NCI-H2196 treated with DMSO at 0.1 percent for 48 hours (cell line): ENCODE measurements at regions not wholly inside any gene's neighbourhood (a gene's known extent, or its start where the extent isn't known, plus 50 kb on each side); places are given as distances from the start of the nearest gene placed in this dataset.

ENCODE experiments used
- DNase-seq: peaks from one replicate; lab custom pipeline; 2025; ENCODE audit not compliant: unreplicated experiment; lab: John Stamatoyannopoulos, UW

GRCh38 chr1:37085393-37085792, 51.1 kb upstream of the GRIK3 start:
- DNase-seq = no peak

DNA sequence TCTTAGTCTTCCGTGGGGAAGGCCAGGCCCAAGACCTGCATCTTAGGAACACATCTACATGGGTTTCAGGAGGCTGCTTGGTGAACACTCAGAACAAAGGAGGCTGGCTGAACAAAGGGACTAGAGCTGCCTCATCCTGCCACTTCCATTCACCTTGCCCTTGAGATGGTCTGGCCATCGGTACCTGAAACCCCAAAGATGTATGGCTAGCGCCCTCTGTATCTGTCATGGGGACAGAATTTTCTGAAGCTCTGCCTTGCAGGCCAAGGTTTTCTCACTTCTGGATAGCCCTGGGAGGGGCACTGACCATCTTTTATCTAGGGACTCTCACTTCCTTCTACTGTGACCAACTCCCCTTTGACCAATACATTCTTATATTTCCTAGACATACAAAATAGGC, 55.4 kb upstream of the GRIK3 start:
- no peak for DNase-seq

- no peak for DNase-seq
Measured at GRCh38 chr1:37090671-37091070, 56.4 kb upstream of the GRIK3 start.

DNA sequence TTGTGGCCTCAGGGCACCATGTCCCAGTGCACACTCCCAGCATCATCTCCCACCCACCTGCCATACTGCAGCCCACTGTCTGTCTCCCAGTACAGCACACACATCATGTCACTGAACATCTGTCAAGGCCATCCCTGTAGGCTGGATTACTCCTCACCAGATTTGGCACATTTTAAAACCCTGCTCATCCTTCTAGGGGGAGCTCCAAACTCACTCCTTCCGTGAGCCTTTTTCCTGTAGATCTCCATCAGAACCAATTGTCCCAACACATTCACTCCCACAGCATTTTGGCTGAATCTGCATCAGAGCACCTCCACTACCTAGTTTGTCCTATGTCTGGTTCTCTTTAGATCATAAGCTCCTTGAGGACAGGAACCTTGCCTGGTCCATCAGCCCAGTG, 58.6 kb upstream of the GRIK3 start:
- no peak for DNase-seq

GRCh38 chr1:37094302-37094701, 60.0 kb upstream of the GRIK3 start:
- no peak for DNase-seq

DNA sequence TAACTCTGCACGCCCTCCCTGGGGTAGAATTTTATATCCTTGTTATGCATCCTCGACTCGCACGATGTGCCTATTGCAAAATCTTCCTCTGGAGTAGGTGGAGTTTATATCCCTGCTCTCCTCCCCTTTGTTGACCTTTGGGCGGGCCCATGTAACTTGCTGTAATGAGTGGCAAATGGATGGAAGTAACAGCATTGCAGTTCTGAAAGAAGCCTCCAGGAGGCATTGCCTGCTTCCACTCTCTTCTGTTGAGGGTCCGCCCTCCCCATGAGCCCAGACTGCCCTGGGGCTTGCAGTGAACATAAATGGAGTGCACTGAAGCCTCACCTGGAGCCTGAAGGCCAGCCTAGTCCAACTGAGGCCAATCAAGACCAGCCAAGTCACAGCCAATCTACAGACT, 62.2 kb upstream of the GRIK3 start:
- DNase-seq = no peak

GRCh38 chr1:37097731-37098130, 63.4 kb upstream of the GRIK3 start:
- no peak for DNase-seq

DNA sequence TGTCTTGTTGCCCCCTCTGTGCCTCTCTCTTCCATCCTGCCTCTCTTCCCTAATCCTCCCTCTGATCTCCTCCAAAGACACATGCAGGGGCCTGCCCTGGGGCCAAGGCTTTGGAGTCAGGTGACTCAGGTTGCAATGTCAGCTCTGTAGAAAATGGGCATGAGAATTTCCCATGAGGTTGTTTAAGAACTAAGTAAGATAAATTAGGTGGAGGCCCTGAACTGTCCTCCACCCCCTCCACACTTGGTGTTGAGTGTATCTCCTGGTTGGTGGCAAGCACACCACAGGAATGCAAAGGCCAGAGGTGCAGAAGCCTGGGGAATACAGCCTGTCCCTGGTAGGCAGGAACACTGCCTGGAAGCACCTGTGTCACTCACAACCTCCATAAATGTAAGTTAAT, 63.9 kb upstream of the GRIK3 start:
- DNase-seq = no peak

GRCh38 chr1:37100310-37100709, 66.0 kb upstream of the GRIK3 start:
- DNase-seq = no peak

DNA sequence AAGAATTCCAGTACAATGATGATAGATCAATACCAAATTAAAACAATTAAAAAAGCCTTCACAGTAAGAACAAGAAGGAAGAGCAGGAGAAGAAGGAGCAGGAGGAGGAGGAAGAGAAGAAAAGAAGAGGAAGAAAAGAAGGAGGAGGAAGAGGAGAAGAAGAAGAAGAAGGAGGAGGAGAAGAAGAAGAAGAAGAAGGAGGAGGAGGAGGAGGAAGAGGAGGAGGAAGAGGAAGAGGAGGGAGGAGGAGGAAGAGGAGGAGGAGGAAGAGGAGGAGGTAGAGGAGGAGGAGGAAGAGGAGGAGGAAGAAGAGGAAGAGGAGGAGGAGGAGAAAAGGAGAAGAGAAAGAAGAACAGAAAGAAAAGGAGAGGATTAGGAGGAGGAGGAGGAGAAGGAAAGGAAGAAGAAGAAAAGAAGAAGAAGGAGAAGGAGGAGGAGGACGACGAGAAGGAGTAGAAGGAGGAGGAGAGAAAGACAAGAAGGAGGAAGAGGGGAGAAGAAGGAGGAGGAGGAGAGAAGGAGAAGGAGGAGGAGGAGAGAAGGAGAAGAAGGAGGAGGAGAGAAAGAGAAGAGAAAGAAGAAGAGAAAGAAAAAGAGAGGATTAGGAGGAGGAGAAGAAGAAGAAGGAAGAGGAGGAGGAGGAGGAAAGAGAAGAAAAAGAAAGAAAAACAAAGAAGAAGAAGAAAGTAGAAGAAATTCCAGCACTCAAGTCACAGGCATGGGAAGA, 68.5 kb upstream of the GRIK3 start:
- no peak for DNase-seq

DNA sequence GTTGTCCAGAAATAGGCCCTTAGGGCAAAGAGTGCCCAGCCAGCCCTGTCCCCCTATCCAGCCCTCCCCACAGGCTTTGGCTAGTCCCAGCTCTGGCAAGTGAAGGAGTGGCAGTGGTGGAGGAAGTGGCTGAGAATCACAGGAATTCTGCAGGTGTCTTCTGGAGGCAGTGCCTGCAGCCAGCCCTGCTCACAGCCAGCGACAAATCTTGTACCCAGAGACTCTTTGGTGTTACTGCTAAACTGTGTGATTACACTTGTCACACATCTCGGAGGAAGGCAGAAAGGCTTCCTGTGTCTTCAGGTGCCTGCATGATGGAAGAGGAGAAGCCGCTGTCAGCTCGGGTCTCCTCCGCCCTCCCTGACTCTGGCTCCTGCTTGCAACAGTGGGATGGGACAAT, 71.6 kb upstream of the GRIK3 start:
- DNase-seq = no peak

DNA sequence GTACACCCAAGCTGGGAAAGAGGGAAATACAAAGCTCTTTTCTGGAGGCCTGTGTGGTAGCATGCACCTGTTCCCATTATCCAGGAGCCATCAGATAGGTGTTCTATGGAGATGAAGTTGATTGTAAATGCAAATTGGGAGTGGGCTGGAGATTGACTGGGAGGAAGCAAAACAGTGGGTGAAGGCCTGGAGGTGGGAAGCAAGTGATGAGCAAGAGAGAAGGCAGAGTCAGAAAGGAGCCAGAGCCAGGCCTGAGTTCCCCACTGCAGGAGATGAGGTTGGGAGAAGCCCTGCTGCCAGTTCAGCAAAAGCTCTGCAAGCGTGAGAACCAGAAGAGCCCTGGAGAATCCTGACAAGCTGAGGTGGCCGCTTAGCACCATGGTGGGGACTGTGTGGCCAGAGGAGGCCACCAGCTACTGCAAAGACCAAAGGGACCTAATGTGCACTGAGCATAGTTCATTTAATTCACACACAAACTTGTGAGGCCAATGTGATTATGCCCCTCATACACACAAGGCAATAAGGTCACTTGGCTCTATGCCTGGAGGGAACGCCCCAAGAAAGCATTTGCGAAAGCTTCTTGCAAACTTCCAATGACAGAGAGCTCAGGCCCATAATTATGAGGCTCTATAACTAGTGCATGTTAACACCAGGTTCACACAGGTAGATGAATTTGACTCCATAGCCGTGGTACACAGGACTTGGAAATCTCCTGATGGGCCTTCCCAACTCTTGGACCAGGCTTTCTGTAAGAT, 73.0 kb upstream of the GRIK3 start:
- DNase-seq = no peak

DNA sequence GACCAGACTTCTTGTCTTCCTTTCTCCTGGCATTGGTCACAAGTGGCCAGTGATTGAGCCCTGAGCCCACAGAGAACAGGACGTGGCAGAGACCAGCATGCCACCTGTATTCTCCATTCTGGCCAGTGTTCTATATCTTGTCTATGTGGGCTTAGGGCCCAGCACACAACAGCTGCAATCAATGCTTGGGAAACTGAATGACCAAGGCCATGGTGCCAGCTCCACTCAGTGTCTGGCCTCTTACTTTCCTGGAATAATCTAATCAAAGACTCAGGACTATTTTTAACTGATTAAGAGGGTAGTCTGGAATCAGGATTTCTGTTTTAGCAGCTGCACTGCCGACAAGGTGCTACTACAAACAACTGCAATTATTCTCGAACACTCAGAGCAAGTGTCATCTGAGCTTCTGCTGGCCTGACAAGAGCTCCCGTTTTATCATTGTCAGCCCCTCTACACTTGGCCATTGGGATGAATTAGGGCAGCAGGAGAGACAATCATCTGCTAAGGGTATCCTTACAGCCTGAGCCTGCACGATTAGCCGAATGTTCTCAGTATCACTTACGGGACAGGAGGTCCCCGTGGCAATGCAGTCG, 74.4 kb upstream of the GRIK3 start:
- DNase-seq = no peak

- no peak for DNase-seq
Measured at GRCh38 chr1:37112430-37112829, 78.1 kb upstream of the GRIK3 start.

GRCh38 chr1:37113285-37113997, 79.1 kb upstream of the GRIK3 start:
- DNase-seq = no peak

- DNase-seq = no peak
Measured at GRCh38 chr1:37118790-37119189, 84.5 kb upstream of the GRIK3 start.

- DNase-seq = no peak
Measured at GRCh38 chr1:37120279-37120678, 86.0 kb upstream of the GRIK3 start.

DNA sequence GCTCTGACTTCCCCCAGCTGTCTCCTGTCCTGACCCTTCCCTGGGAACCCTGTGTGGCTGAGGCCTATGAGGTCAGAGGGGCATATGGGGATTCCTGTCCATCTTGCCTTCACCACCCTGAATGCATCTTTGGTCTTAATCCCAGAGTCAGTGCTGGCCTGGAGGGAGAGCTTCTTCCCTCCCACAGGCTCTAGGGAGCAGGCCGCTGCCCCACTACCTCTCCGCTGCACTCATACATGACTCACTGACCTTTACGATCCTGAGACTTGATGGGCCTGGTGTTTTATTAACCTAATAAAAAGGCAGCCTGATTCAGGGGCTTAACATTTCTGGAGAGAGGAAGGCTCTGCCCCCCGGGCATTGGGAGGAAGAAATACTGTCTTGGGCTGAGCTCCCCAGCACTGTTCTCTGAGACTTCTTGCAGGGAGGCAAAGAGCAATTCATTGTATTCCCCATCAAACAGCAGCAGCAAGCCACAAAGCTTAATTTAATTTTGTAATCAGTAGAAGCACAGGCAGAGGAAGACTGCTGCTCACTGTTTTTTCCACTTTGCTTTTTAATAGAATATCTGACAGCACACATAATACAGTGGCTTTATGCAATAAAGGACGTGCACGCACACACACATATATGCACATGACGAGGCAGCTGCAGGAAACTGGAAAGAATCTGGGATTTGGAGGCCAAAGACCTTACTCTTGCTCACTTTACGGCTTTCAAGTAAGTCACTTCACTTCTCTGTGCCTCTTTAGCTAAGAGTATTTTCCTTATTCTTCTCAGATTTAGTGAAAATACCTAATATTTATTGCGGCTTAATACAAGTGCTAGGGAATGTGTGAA, 89.2 kb upstream of the GRIK3 start:
- no peak for DNase-seq

GRCh38 chr1:37124501-37124900, 90.2 kb upstream of the GRIK3 start:
- DNase-seq = no peak

DNA sequence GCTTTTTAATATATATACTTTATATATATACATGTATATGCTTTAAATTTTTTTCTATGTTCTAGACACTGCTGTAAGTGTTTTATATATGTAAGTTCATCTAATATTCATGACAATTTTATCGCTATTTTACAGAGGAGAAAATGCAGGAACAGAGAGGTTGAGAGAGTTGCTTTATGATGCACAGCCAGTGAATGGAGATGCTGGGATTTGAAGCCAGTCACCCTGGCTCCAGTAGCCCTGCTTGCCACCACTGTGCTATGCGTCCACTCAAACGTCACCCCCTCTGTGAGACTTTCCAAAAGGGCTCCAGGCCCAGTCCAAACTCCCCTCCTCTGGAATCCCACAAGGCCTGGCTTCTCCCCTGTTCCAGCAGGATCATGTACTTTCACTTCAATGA, 91.0 kb upstream of the GRIK3 start:
- DNase-seq = no peak

GRCh38 chr1:37127254-37127748, 93.0 kb upstream of the GRIK3 start:
- DNase-seq = no peak
